OCI-LY7 (cell line): ENCODE measurements at regions not wholly inside any gene's neighbourhood (a gene's known extent, or its start where the extent isn't known, plus 50 kb on each side); places are given as distances from the start of the nearest gene placed in this dataset.

Experiments used
- BruUV-seq: library from RNA; stranded (reverse); fragments of 400-500 nt; replicated peaks from 2 replicates; lab custom pipeline; 2021; lab: Mats Ljungman, UMichigan
- CTCF ChIA-PET: fragments of 300-600 bp; sonication (Branson Sonifier 250); formaldehyde crosslinking; loops from one replicate; lab custom pipeline; 2022; ENCODE audit warnings: antibody characterized with exemption; ENCODE audit not compliant: unreplicated experiment; lab: Charles Lee
- POLR2A ChIA-PET: fragments of 300-600 bp; sonication (Branson Sonifier 250); formaldehyde crosslinking; loops from one replicate; lab custom pipeline; 2022; ENCODE audit warnings: antibody characterized with exemption; lab: Charles Lee
- DNase-seq: peaks from one replicate; pipeline ENCODE4 v3.0.0-alpha.2; 2015; ENCODE audit warnings: low spot score
- H2AFZ ChIP-seq: fragments of 200-600 bp; sonication (generic), shearing (Covaris generic); 2 replicates; pipeline ENCODE4 v1.6.1; 2014; ENCODE audit warnings: mild to moderate bottlenecking, antibody characterized with exemption, low read length, moderate library complexity
- H3K27ac ChIP-seq: fragments of 200-600 bp; sonication (generic); 2 replicates; pipeline ENCODE4 v1.5.1; 2014; ENCODE audit warnings: mixed run types, low read depth, mild to moderate bottlenecking, moderate library complexity, low read length, inconsistent platforms; ENCODE audit not compliant: poor library complexity, severe bottlenecking
- H3K36me3 ChIP-seq: fragments of 200-600 bp; sonication (generic); 2 replicates; pipeline ENCODE4 v1.6.1; 2014; ENCODE audit warnings: mild to moderate bottlenecking, antibody characterized with exemption, low read length, moderate library complexity, mixed read lengths; ENCODE audit not compliant: insufficient read depth
- H3K4me1 ChIP-seq: fragments of 200-600 bp; sonication (generic); 2 replicates; pipeline ENCODE4 v1.5.1; 2014; ENCODE audit warnings: mild to moderate bottlenecking, low read length; ENCODE audit not compliant: insufficient read depth, poor library complexity, severe bottlenecking
- H3K4me2 ChIP-seq: fragments of 200-600 bp; sonication (generic); 2 replicates; pipeline ENCODE4 v1.6.1; 2014; ENCODE audit warnings: mild to moderate bottlenecking, low read length
- H3K4me3 ChIP-seq: fragments of 200-600 bp; sonication (generic); 2 replicates; pipeline ENCODE4 v1.5.1; 2014; ENCODE audit warnings: mild to moderate bottlenecking, low read depth, low read length; ENCODE audit not compliant: poor library complexity, severe bottlenecking
- H3K79me2 ChIP-seq: fragments of 200-600 bp; sonication (generic); 2 replicates; pipeline ENCODE4 v1.6.1; 2016; ENCODE audit warnings: low read depth, mild to moderate bottlenecking, low read length, moderate library complexity, mixed read lengths; ENCODE audit not compliant: insufficient read depth
- H3K9me2 ChIP-seq: fragments of 200-600 bp; sonication (generic); 2 replicates; pipeline ENCODE4 v1.6.1; 2016; ENCODE audit warnings: mild to moderate bottlenecking, low read length, mixed read lengths; ENCODE audit not compliant: insufficient read depth
- H3K9me3 ChIP-seq: fragments of 200-600 bp; sonication (generic); 2 replicates; pipeline ENCODE4 v1.6.1; 2014; ENCODE audit warnings: mild to moderate bottlenecking, mixed run types, low read length, mixed read lengths
- H4K20me1 ChIP-seq: fragments of 200-600 bp; sonication (generic); 2 replicates; pipeline ENCODE4 v1.6.1; 2014; ENCODE audit warnings: mild to moderate bottlenecking, antibody characterized with exemption, low read length, moderate library complexity, mixed read lengths; ENCODE audit not compliant: insufficient read depth
- EZH2phosphoT487 ChIP-seq: fragments of 200-600 bp; sonication (generic); IDR thresholded peaks from 2 replicates; pipeline ENCODE4 v1.6.1; 2018; ENCODE audit warnings: low read depth, borderline replicate concordance, mild to moderate bottlenecking, mixed run types, antibody characterized with exemption, low read length, moderate library complexity, mixed read lengths
- intact Hi-C: fragments of 100-400 bp; cut with micrococcal nuclease; formaldehyde crosslinking; loops from one replicate; pipeline ENCODE4 v1.10.0; 2022; ENCODE audit not compliant: unreplicated experiment
- TF ChIP-seq, protein P1 (sequence below): fragments of 200-600 bp; sonication (generic); conservative IDR thresholded peaks from 2 replicates; pipeline ENCODE4 v1.5.1; 2014; ENCODE audit warnings: mild to moderate bottlenecking, antibody characterized with exemption, low read length, moderate library complexity, mixed read lengths

DNA sequence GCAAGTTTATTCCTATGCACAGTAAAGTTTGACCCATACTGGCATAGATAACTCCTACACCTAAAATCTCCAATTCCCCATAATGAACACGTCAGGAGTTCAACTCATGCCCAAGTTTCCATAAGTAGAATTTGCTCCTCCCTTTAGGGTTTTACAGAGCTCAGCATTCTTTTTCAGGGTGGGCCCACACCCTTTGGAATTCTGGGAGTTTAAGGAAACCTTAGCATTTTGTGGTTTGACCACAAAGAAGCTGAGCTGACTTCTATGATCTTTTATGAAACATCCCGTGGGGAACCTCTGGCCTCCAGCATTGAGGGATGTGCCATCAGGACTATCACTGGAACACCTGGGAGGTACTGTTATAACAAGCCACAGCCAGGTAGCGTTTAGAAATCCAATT is 220.6 kb upstream of the MAP3K1 start:
- H2AFZ ChIP-seq, result no peak overlapping the region
- DNase-seq, result no peak
- BruUV-seq, result no TSS peak
- no peaks in the 10 kb centered on the region for H3K9me2 ChIP-seq
- H3K36me3 ChIP-seq, result no peaks in the 10 kb centered on the region
- TF ChIP-seq, protein P1, sequence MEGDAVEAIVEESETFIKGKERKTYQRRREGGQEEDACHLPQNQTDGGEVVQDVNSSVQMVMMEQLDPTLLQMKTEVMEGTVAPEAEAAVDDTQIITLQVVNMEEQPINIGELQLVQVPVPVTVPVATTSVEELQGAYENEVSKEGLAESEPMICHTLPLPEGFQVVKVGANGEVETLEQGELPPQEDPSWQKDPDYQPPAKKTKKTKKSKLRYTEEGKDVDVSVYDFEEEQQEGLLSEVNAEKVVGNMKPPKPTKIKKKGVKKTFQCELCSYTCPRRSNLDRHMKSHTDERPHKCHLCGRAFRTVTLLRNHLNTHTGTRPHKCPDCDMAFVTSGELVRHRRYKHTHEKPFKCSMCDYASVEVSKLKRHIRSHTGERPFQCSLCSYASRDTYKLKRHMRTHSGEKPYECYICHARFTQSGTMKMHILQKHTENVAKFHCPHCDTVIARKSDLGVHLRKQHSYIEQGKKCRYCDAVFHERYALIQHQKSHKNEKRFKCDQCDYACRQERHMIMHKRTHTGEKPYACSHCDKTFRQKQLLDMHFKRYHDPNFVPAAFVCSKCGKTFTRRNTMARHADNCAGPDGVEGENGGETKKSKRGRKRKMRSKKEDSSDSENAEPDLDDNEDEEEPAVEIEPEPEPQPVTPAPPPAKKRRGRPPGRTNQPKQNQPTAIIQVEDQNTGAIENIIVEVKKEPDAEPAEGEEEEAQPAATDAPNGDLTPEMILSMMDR, result no peak
- TF ChIP-seq EZH2phosphoT487, result no peak
- peaks cover under 1% of the 10 kb centered on the region for H3K4me1 ChIP-seq
- no peak overlapping the region for H3K27ac ChIP-seq
- no peaks in the 10 kb centered on the region for H4K20me1 ChIP-seq
- H3K9me3 ChIP-seq, result no peaks in the 10 kb centered on the region
- ChIA-PET CTCF (no interaction called here), POLR2A (interaction anchor here (0.6 to 0.7 kb wide), 2 partner anchors 11 to 170 kb away, joined by 3 read pairs; no protein-coding TSS in a partner anchor)
- H3K79me2 ChIP-seq, result no peaks in the 10 kb centered on the region
- no peak overlapping the region for H3K4me2 ChIP-seq
- H3K4me3 ChIP-seq, result no peak overlapping the region
- intact Hi-C loops, result no loop called here

DNA sequence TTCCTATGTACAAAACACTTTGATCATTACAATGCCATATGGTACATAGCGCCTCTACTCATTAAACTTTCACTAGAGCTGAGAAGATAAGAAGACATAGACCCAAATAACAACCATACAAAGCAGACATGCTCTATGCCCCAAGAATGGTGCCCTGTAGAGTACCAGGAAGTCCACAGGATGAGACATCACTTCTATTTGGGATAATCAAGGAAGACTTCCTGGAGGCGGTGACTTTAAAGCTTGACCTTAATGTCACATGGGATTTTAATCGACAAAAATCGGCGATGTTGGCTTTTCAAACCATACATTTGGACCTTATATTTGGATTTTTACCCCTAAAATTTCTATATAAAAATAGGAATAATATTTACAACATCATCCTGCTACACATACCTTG is 224.3 kb upstream of the MAP3K1 start:
- Histone ChIP-seq H2AFZ (no peak overlapping the region), H3K9me2 (no peaks in the 10 kb centered on the region), H3K4me3 (no peak overlapping the region), H3K4me1 (peaks cover 25% of the 10 kb centered on the region), H3K9me3 (no peaks in the 10 kb centered on the region), H3K36me3 (no peaks in the 10 kb centered on the region), H4K20me1 (no peaks in the 10 kb centered on the region), H3K79me2 (no peaks in the 10 kb centered on the region), H3K4me2 (no peak overlapping the region), H3K27ac (no peak overlapping the region)
- POLR2A ChIA-PET, result interaction anchor here (0.7 to 1.1 kb wide), 3 partner anchors 18 to 171 kb away, joined by 3 to 6 read pairs (median 3); no protein-coding TSS in a partner anchor
- TF ChIP-seq EZH2phosphoT487, result no peak
- TF ChIP-seq, protein P1, result no peak
- intact Hi-C loops, result no loop called here
- DNase-seq, result no peak
- CTCF ChIA-PET, result no interaction called here
- BruUV-seq, result no TSS peak

DNA sequence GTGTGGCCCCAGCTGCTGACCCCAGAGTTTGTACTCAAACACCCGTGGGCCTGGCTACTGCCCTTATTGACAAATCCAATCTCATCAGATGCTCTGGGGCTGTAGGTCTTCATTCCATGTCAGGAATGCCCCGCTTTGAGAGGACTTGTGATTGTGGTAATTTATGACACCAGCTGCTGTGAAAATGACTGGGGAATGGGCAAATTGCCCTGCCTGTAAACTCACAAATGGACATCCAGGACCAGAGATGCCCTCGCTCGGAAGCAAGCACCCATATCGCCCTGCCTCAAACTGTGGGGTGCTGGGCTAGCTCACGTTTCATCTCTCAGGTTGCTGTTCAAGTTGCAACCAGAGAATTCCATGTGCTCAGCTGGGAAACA is 225.9 kb upstream of the MAP3K1 start:
- H3K9me3 ChIP-seq, result no peaks in the 10 kb centered on the region
- ChIA-PET POLR2A (interaction anchor here (0.8 to 1.8 kb wide), 7 partner anchors 10 to 131 kb away, joined by 3 to 10 read pairs (median 4); no protein-coding TSS in a partner anchor), CTCF (interaction anchor here (0.5 to 1.7 kb wide), 3 partner anchors 18 to 30 kb away, joined by 3 to 5 read pairs (median 4); no protein-coding TSS in a partner anchor)
- H3K27ac ChIP-seq, result peak overlapping the region; percentile 36
- no peaks in the 10 kb centered on the region for H3K79me2 ChIP-seq
- H4K20me1 ChIP-seq, result no peaks in the 10 kb centered on the region
- H3K4me2 ChIP-seq, result peak overlapping the region; percentile 54
- BruUV-seq, result no TSS peak
- peaks cover 26% of the 10 kb centered on the region for H3K4me1 ChIP-seq
- no peaks in the 10 kb centered on the region for H3K9me2 ChIP-seq
- no peak for DNase-seq
- TF ChIP-seq, protein P1, result no peak
- TF ChIP-seq EZH2phosphoT487, result no peak
- intact Hi-C loops, result loop anchor here (2.0 to 5.0 kb wide), 2 partner anchors 97 to 228 kb away; partner anchors contain the start of gene MAP3K1
- peak overlapping the region; percentile 75 for H2AFZ ChIP-seq
- no peaks in the 10 kb centered on the region for H3K36me3 ChIP-seq
- no peak overlapping the region for H3K4me3 ChIP-seq
